AG04449 (cell line): ENCODE measurements at regions not wholly inside any gene's neighbourhood (a gene's known extent, or its start where the extent isn't known, plus 50 kb on each side); places are given as distances from the start of the nearest gene placed in this dataset.

Experiments used
- CTCF ChIA-PET: fragments of 350-600 bp; formaldehyde crosslinking; extraction: SDS; loops from one replicate; lab custom pipeline; 2021; ENCODE audit warnings: antibody characterized with exemption; lab: Yijun Ruan, JAX
- POLR2A ChIA-PET: fragments of 400-600, 350-600 bp; formaldehyde crosslinking; extraction: SDS; loops from one replicate; lab custom pipeline; 2020; ENCODE audit warnings: antibody characterized with exemption, inconsistent platforms; lab: Yijun Ruan, JAX
- DNase-seq: peaks from one replicate; pipeline ENCODE4 v3.0.0-alpha.2; 2010; ENCODE audit warnings: low read depth, low spot score
- H3K4me3 ChIP-seq: 2 replicates; pipeline ENCODE4 v1.5.1; 2011; ENCODE audit warnings: low read depth, mild to moderate bottlenecking, control low read depth, low read length
- TF ChIP-seq, protein P1 (sequence below): IDR thresholded peaks from one replicate; pipeline ENCODE4 v1.5.1; 2011; ENCODE audit warnings: mild to moderate bottlenecking, moderate library complexity, low read length, control low read depth, inconsistent platforms; ENCODE audit not compliant: insufficient read depth; ENCODE audit errors: missing control alignments

DNA sequence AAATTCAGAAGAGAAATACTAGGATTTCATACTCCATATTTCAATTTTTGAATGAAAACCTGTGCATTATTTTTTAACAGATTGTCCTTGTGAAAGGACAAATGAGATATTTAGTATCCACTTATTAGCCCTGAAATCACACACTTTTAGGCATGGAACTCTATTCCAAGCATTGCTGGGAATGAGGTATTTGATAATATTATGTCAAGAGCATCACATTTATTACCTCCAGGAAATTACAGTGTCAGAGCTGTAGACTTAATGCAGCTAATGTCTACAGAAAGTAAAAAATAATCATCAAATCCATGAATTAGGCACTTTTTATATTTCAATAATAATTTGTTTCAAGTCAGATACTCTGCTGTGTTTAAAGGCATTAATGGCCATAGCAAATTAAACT lies 753.8 kb downstream of the REEP3 start:
- ChIA-PET CTCF (no interaction called here), POLR2A (no interaction called here)
- no peak for DNase-seq
- H3K4me3 ChIP-seq: no peak overlapping the region
- TF ChIP-seq, protein P1, sequence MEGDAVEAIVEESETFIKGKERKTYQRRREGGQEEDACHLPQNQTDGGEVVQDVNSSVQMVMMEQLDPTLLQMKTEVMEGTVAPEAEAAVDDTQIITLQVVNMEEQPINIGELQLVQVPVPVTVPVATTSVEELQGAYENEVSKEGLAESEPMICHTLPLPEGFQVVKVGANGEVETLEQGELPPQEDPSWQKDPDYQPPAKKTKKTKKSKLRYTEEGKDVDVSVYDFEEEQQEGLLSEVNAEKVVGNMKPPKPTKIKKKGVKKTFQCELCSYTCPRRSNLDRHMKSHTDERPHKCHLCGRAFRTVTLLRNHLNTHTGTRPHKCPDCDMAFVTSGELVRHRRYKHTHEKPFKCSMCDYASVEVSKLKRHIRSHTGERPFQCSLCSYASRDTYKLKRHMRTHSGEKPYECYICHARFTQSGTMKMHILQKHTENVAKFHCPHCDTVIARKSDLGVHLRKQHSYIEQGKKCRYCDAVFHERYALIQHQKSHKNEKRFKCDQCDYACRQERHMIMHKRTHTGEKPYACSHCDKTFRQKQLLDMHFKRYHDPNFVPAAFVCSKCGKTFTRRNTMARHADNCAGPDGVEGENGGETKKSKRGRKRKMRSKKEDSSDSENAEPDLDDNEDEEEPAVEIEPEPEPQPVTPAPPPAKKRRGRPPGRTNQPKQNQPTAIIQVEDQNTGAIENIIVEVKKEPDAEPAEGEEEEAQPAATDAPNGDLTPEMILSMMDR: no peak

DNA sequence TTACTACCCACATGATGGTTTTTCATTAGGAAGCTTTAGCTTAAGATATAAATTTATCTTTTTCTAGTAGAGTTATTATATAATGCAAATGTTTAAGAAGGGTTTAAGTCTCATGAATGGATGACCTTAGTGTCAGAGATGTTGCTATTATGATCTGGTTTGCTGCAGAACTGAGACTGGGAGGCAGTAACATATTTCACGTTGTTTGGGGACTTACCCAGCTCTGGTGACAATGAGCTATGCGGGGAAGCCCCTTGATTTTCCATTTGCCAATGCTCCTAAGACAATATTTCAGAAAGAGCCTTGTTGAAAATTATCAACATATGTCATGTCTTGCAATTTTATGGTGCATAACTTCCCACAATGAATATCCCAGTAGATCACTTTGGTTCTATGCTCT lies 754.6 kb downstream of the REEP3 start:
- CTCF ChIA-PET: no interaction called here
- DNase-seq: no peak
- POLR2A ChIA-PET: no interaction called here
- no peak overlapping the region for H3K4me3 ChIP-seq
- TF ChIP-seq, protein P1: no peak

DNA sequence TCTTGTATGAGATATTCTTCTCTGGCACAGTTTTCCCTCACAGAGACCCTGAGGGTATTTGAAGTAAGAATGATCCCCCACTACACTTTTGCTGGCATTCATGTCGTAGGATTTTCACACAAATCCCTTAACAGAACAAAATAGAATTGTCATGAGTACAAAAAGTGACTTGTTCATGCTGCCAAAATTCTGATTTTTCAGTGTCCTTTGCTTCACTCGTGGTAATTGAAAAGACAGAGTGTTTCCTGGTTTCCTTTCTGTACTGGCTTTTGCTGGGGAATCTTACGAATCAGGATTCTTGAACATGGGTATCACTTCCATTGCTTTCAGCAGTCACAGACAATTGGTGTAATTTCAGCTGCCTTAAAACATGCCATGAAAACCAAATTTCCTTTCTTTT lies 756.3 kb downstream of the REEP3 start:
- TF ChIP-seq, protein P1: no peak
- ChIA-PET POLR2A (no interaction called here), CTCF (no interaction called here)
- no peak overlapping the region for H3K4me3 ChIP-seq
- DNase-seq: no peak

DNA sequence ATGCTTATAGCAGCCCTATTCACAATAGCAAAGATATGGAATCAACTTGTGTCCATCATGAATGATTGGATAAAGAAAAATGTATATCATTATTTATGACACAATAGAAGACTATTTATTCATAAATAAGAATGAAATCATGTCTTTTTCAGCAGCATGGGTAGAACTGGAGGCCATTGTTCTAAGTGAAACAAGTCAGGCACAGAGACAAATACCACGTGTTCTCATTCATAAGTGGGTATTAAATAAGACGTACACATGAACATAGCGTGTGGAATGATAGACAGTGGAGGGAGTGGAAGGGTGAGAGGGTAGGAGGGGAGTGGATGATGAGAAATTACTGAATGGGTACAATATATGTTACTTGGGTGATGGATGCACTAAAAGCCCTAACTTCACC lies 762.4 kb downstream of the REEP3 start:
- TF ChIP-seq, protein P1: no peak
- ChIA-PET CTCF (no interaction called here), POLR2A (no interaction called here)
- DNase-seq: no peak
- H3K4me3 ChIP-seq: no peak overlapping the region

DNA sequence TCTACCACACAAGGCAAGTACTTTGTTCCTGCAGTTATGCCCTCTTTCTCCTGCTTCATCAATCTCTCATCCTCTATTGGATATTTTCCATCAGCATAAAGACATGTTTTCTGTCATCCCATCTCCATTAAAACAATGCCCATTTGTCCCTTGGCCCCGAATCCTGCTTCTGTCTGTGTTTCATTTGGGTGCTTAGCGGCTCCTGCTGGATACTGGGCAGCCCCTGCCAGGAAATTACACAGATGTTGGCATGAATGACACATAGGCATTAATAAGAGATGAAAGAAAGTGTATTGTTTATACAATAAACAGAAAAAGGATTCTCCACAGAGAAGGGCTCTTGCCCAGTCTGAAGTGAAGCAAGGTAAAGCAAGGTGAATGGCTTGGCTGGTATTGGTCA lies 765.3 kb downstream of the REEP3 start:
- CTCF ChIA-PET: no interaction called here
- H3K4me3 ChIP-seq: no peak overlapping the region
- POLR2A ChIA-PET: no interaction called here
- no peak for DNase-seq
- TF ChIP-seq, protein P1: no peak

DNA sequence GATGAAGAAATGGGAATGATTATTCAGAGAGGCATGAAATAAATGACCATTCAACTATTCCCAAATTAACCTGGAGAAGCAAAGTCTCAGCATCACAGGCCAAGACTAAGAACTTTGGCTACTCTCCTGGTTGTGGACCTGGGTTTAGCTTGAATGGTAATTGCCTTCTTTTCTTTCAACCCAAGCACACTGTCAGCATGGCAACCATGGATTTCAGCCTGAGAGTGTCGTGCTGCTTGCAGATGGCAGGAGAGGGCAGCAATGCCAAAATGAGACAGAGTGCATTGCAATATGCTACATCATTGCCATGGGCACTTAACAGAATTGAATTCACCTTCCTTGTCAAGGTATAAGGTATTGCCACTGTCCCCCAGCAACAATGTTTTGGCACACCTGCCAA lies 767.2 kb downstream of the REEP3 start:
- POLR2A ChIA-PET: no interaction called here
- H3K4me3 ChIP-seq: no peak overlapping the region
- no peak for DNase-seq
- TF ChIP-seq, protein P1: no peak
- CTCF ChIA-PET: no interaction called here

DNA sequence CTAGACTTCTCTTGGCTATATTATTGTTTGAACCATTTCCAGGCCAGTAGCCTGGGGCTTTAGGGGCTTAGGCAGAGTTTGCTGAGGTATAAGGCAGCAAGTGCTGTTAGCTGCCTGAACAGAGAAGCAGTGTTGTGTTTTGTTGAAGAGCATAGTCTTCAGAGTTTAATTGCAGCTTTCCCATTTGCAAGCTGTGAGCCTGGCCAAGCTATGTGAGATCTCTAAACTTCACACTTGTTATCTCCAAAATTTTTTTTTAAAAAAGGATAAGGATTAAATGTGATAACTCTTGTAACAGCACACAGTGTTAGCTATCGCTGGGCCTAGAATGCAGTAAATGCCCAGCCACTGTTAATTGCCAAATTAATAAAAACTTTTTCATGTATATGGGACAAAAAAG lies 782.4 kb downstream of the REEP3 start:
- no peak overlapping the region for H3K4me3 ChIP-seq
- ChIA-PET POLR2A (no interaction called here), CTCF (no interaction called here)
- TF ChIP-seq, protein P1: no peak
- DNase-seq: no peak
